ENCODE measurements at regions not wholly inside any gene's neighbourhood (a gene's known extent, or its start where the extent isn't known, plus 50 kb on each side); places are given as distances from the start of the nearest gene placed in this dataset.

GRCh38 chr11:129314371-129314770 is 61.3 kb upstream of the BARX2 start:
- Histone ChIP-seq H3K4me1 (ENCODE audit: control insufficient read depth, insufficient read depth, low read length) (peaks cover 26% of the 10 kb centered on the region), H3K4me3 (ENCODE audit: low read length) (no peak overlapping the region), H3K27me3 (ENCODE audit: control insufficient read depth, insufficient read depth, low read length) (no peaks in the 10 kb centered on the region), H3K9me3 (replicated peaks; ENCODE audit: control insufficient read depth, low read depth, low read length) (no peaks in the 10 kb centered on the region), H3K36me3 (ENCODE audit: control insufficient read depth, insufficient read depth, low read length) (no peaks in the 10 kb centered on the region), H3K27ac (ENCODE audit: low read length) (peak overlapping the region; percentile 1)
- peak; percentile 37 for DNase-seq
- 100% methylated on average over 2 of the region's 3 CpGs for WGBS (ENCODE audit: insufficient coverage)

GRCh38 chr11:129313541-129314297 is 61.9 kb upstream of the BARX2 start:
- Histone ChIP-seq H3K27ac (ENCODE audit: low read length) (peak overlapping the region; percentile 81), H3K4me1 (ENCODE audit: control insufficient read depth, insufficient read depth, low read length) (peaks cover 27% of the 10 kb centered on the region), H3K9me3 (replicated peaks; ENCODE audit: control insufficient read depth, low read depth, low read length) (no peaks in the 10 kb centered on the region), H3K36me3 (ENCODE audit: control insufficient read depth, insufficient read depth, low read length) (no peaks in the 10 kb centered on the region), H3K27me3 (ENCODE audit: control insufficient read depth, insufficient read depth, low read length) (no peaks in the 10 kb centered on the region), H3K4me3 (ENCODE audit: low read length) (no peak overlapping the region)
- 24% methylated on average over 5 of the region's 6 CpGs for WGBS (ENCODE audit: insufficient coverage)
- DNase-seq, result peak; percentile 93

DNA sequence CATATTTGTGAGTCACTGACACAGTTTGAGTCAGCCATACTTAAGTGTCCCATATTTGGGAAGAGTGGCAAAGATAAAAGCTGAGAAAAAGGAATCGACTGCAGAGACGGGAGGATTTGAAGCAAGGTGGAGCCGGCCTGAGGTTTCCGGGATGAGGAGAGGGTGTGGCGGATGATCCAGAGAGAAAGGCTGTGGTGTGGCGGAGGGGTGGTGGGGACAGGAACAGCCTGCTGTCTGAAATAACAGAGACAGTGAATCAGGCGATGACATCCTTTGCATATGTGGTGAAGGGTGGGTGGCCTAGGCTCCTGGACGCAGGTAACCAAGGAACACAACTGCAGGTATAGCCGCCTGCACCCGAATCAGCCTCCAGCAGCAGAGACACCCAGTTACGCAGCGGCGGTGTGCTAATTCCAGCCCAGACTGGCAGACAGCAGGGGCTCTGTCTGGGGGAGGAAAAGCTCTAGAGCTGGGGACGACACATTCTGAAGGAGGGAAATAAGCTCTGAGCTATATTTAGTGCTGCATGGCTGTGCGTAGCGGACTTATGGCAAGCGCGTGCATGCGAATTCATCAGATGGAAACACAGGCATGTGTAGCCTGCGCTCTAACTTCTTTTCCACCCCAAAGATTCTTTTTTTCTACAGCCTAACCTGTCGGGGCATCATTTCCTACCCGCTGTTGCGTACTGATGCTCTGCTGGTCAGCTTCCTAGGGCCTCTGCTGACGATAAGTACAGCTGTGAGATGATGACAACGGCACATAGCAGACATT is 62.7 kb upstream of the BARX2 start:
- no peaks in the 10 kb centered on the region for H3K36me3 ChIP-seq (ENCODE audit: control insufficient read depth, insufficient read depth, low read length)
- no peak overlapping the region for H3K4me3 ChIP-seq (ENCODE audit: low read length)
- H3K4me1 ChIP-seq (ENCODE audit: control insufficient read depth, insufficient read depth, low read length), result peaks cover 30% of the 10 kb centered on the region
- H3K9me3 ChIP-seq (replicated peaks; ENCODE audit: control insufficient read depth, low read depth, low read length), result no peaks in the 10 kb centered on the region
- H3K27me3 ChIP-seq (ENCODE audit: control insufficient read depth, insufficient read depth, low read length), result no peaks in the 10 kb centered on the region
- 59% methylated on average over 23 of the region's 25 CpGs for WGBS (ENCODE audit: insufficient coverage)
- H3K27ac ChIP-seq (ENCODE audit: low read length), result peak overlapping the region; percentile 81
- DNase-seq, result peak; percentile 69

DNA sequence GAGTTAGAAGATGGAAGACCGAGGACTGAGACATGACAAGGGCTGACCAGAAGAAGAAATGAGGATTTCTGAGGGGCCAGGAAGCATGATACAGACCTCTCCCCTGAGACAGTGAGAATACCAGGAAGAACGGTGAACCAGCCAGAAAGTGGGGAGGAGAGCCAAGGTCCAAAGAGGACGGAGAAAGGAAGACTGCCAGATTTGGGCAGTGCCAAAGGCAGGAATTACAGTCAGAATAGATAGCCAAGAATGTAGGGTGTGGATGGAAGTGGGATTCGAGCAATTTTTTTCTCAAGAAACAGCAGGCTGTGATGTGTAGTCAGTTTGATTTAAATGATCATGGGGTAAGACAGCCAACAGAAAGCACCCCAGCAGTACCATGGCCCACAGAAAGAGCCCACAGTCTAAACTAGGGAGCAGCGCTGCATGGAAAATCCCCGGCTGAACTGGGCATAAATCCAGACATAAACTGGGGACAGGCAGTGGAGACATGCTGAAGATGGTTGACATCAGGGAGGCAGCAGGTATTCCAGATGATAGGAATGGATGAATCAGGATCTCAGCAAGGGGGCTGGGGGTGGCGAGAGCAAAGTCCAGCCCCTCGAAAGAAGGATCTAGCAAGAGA is 67.3 kb upstream of the BARX2 start:
- H3K4me1 ChIP-seq (ENCODE audit: control insufficient read depth, insufficient read depth, low read length), result peaks cover 14% of the 10 kb centered on the region
- WGBS (ENCODE audit: insufficient coverage), result 58% methylated on average over 6 of the region's 8 CpGs
- DNase-seq, result no peak
- no peaks in the 10 kb centered on the region for H3K36me3 ChIP-seq (ENCODE audit: control insufficient read depth, insufficient read depth, low read length)
- no peak overlapping the region for H3K4me3 ChIP-seq (ENCODE audit: low read length)
- H3K27ac ChIP-seq (ENCODE audit: low read length), result no peak overlapping the region
- H3K9me3 ChIP-seq (replicated peaks; ENCODE audit: control insufficient read depth, low read depth, low read length), result peaks cover 3% of the 10 kb centered on the region
- no peaks in the 10 kb centered on the region for H3K27me3 ChIP-seq (ENCODE audit: control insufficient read depth, insufficient read depth, low read length)

DNA sequence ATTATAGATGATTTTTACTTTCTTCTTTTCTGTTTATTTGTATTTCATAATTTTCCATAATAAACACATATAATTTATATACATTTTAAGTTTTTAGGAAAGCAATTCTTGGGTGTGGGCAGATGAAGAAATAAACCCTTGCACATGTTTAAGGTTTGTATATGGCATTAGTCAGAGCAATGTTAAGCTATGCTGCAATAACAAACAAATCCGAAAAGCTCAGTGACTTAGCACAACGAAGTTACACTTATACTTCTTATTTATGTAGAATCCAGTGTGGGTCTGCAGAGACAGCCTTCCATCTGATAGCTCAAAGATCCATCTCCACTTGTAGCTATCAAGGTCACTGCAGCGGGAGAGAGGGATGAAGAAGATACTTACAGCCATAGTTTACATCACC is 68.5 kb upstream of the BARX2 start:
- Histone ChIP-seq H3K27ac (ENCODE audit: low read length) (no peak overlapping the region), H3K4me1 (ENCODE audit: control insufficient read depth, insufficient read depth, low read length) (peaks cover 4% of the 10 kb centered on the region), H3K27me3 (ENCODE audit: control insufficient read depth, insufficient read depth, low read length) (no peaks in the 10 kb centered on the region), H3K36me3 (ENCODE audit: control insufficient read depth, insufficient read depth, low read length) (no peaks in the 10 kb centered on the region), H3K9me3 (replicated peaks; ENCODE audit: control insufficient read depth, low read depth, low read length) (peaks cover 3% of the 10 kb centered on the region), H3K4me3 (ENCODE audit: low read length) (no peak overlapping the region)
- DNase-seq, result no peak
- no CpG with 5 or more reads among the region's 3 CpGs for WGBS (ENCODE audit: insufficient coverage)

DNA sequence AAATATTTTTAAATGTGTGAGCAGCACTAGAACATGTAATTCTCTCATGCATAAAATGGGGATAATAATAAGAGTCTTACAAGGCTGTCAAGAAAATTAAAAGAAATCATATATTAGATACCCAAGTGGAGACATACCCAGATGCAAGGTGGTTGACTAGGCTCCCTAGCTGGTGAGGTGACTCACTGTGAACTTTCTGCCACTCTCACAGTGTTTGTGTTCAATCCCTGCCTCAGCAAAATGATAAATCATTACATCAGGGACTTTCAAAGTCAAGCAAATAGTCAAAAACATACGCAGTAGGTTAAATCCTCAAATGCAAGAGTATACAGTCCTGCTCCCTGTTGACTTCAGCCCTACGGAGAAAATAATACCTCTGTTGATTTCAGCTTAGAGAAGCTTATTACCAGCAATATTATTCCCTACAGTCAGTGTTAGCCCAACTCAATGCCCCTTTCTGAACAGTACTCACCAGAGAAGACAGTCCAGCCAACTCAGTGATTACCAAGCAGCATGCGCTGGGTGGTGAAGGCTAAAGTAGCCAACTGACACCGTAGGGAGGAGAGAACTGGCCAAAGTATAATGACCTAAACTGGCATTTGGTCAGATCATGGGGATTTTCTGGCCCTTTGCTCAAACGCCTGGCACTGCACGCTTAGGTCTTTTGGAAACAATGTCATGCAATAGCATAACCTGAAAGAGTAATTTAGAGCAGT is 73.1 kb upstream of the BARX2 start:
- WGBS (ENCODE audit: insufficient coverage), result 39% methylated on average over 2 of the region's 6 CpGs

GRCh38 chr11:129300099-129300498 is 75.5 kb upstream of the BARX2 start:
- Histone ChIP-seq H3K36me3 (ENCODE audit: control insufficient read depth, insufficient read depth, low read length) (no peaks in the 10 kb centered on the region), H3K4me3 (ENCODE audit: low read length) (no peak overlapping the region), H3K27ac (ENCODE audit: low read length) (no peak overlapping the region), H3K9me3 (replicated peaks; ENCODE audit: control insufficient read depth, low read depth, low read length) (no peaks in the 10 kb centered on the region), H3K4me1 (ENCODE audit: control insufficient read depth, insufficient read depth, low read length) (peaks cover 13% of the 10 kb centered on the region), H3K27me3 (ENCODE audit: control insufficient read depth, insufficient read depth, low read length) (no peaks in the 10 kb centered on the region)
- no peak for DNase-seq
- whole genome bisulfite sequencing (ENCODE audit: insufficient coverage), result 85% methylated on average over 3 of the region's 3 CpGs

More for the DNA sequence above, 73.1 kb upstream of the BARX2 start:
- Histone ChIP-seq H3K27ac (ENCODE audit: low read length) (no peak overlapping the region), H3K27me3 (ENCODE audit: control insufficient read depth, insufficient read depth, low read length) (no peaks in the 10 kb centered on the region), H3K9me3 (replicated peaks; ENCODE audit: control insufficient read depth, low read depth, low read length) (peaks cover 3% of the 10 kb centered on the region), H3K4me3 (ENCODE audit: low read length) (no peak overlapping the region), H3K4me1 (ENCODE audit: control insufficient read depth, insufficient read depth, low read length) (no peaks in the 10 kb centered on the region), H3K36me3 (ENCODE audit: control insufficient read depth, insufficient read depth, low read length) (no peaks in the 10 kb centered on the region)
- DNase-seq, result no peak

GRCh38 chr11:129298988-129299387 is 76.7 kb upstream of the BARX2 start:
- no CpG with 5 or more reads among the region's 2 CpGs for WGBS (ENCODE audit: insufficient coverage)
- Histone ChIP-seq H3K4me1 (ENCODE audit: control insufficient read depth, insufficient read depth, low read length) (peaks cover 13% of the 10 kb centered on the region), H3K9me3 (replicated peaks; ENCODE audit: control insufficient read depth, low read depth, low read length) (no peaks in the 10 kb centered on the region), H3K27ac (ENCODE audit: low read length) (no peak overlapping the region), H3K36me3 (ENCODE audit: control insufficient read depth, insufficient read depth, low read length) (no peaks in the 10 kb centered on the region), H3K27me3 (ENCODE audit: control insufficient read depth, insufficient read depth, low read length) (no peaks in the 10 kb centered on the region), H3K4me3 (ENCODE audit: low read length) (no peak overlapping the region)
- no peak for DNase-seq

GRCh38 chr11:129295746-129296145 is 79.9 kb upstream of the BARX2 start:
- 39% methylated on average over 2 of the region's 5 CpGs for WGBS (ENCODE audit: insufficient coverage)
- Histone ChIP-seq H3K36me3 (ENCODE audit: control insufficient read depth, insufficient read depth, low read length) (no peaks in the 10 kb centered on the region), H3K27ac (ENCODE audit: low read length) (no peak overlapping the region), H3K4me3 (ENCODE audit: low read length) (no peak overlapping the region), H3K4me1 (ENCODE audit: control insufficient read depth, insufficient read depth, low read length) (peaks cover 17% of the 10 kb centered on the region), H3K27me3 (ENCODE audit: control insufficient read depth, insufficient read depth, low read length) (no peaks in the 10 kb centered on the region), H3K9me3 (replicated peaks; ENCODE audit: control insufficient read depth, low read depth, low read length) (no peaks in the 10 kb centered on the region)
- DNase-seq, result peak; percentile 55

DNA sequence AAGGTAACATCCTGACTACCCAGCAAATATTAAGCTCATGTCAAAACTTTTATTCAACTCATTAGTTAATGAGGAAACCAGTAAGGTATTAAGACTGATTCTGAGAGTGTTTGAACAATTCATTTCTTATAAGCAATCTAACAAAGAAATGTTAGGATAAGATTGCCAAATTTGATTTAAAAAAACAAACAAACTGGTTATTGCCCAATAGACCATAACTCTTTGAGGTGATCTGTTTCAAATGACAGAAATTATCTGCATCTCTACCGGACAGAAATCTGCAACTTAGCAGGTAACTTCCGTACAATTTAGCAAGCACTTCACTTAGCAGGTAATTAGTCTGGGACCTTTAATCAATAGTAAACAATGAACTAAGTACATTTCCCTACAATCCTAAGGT is 82.9 kb upstream of the BARX2 start:
- no peak for DNase-seq
- Histone ChIP-seq H3K36me3 (ENCODE audit: control insufficient read depth, insufficient read depth, low read length) (no peaks in the 10 kb centered on the region), H3K27me3 (ENCODE audit: control insufficient read depth, insufficient read depth, low read length) (no peaks in the 10 kb centered on the region), H3K9me3 (replicated peaks; ENCODE audit: control insufficient read depth, low read depth, low read length) (no peaks in the 10 kb centered on the region), H3K4me3 (ENCODE audit: low read length) (no peak overlapping the region), H3K27ac (ENCODE audit: low read length) (no peak overlapping the region), H3K4me1 (ENCODE audit: control insufficient read depth, insufficient read depth, low read length) (peaks cover 17% of the 10 kb centered on the region)
- no CpG with 5 or more reads among the region's 2 CpGs for WGBS (ENCODE audit: insufficient coverage)
